Astrocyte (in vitro differentiated cells and primary cell): ENCODE measurements at regions not wholly inside any gene's neighbourhood (a gene's known extent, or its start where the extent isn't known, plus 50 kb on each side); places are given as distances from the start of the nearest gene placed in this dataset.

Experiments used
- DNase-seq: peaks from one replicate; pipeline ENCODE4 v3.0.0-alpha.2; 2010; ENCODE audit warnings: low read depth
- FAIRE-seq: peaks from 2 replicates; lab custom pipeline; 2011; peaks lifted over from hg19 to GRCh38; lab: Jason Lieb, UNC
- H2AFZ ChIP-seq: 2 replicates; pipeline ENCODE4 v1.6.0; 2012; ENCODE audit warnings: low read depth, low read length, inconsistent platforms
- H3K27ac ChIP-seq: 2 replicates; pipeline ENCODE4 v1.5.1; 2011; ENCODE audit warnings: low read depth, low read length, inconsistent platforms
- H3K27me3 ChIP-seq: 2 replicates; pipeline ENCODE4 v1.6.0; 2011; ENCODE audit warnings: low read length, inconsistent platforms; ENCODE audit not compliant: insufficient read depth
- H3K36me3 ChIP-seq: 2 replicates; pipeline ENCODE4 v1.5.1; 2011; ENCODE audit warnings: low read length, inconsistent platforms; ENCODE audit not compliant: insufficient read depth
- H3K4me1 ChIP-seq: 2 replicates; pipeline ENCODE4 v1.5.1; 2011; ENCODE audit warnings: low read length, inconsistent platforms; ENCODE audit not compliant: insufficient read depth
- H3K4me2 ChIP-seq: 2 replicates; pipeline ENCODE4 v1.6.0; 2012; ENCODE audit warnings: low read length, inconsistent platforms
- H3K4me3 ChIP-seq: 2 replicates; pipeline ENCODE4 v1.5.1; 2011; ENCODE audit warnings: low read depth, mild to moderate bottlenecking, low read length, inconsistent platforms; ENCODE audit not compliant: insufficient read depth
- H3K79me2 ChIP-seq: 2 replicates; pipeline ENCODE4 v1.6.0; 2012; ENCODE audit warnings: mild to moderate bottlenecking, low read length, inconsistent platforms; ENCODE audit not compliant: insufficient read depth
- H3K9ac ChIP-seq: 2 replicates; pipeline ENCODE4 v1.6.0; 2012; ENCODE audit warnings: mild to moderate bottlenecking, low read length, inconsistent platforms
- H3K9me3 ChIP-seq: 2 replicates; pipeline ENCODE4 v1.5.1; 2012; ENCODE audit warnings: low read depth, mild to moderate bottlenecking, low read length, inconsistent platforms; ENCODE audit not compliant: insufficient read depth
- H4K20me1 ChIP-seq: 2 replicates; pipeline ENCODE4 v1.6.0; 2012; ENCODE audit warnings: low read length, inconsistent platforms; ENCODE audit not compliant: insufficient read depth
- H3K27ac Mint-ChIP-seq: one replicate; pipeline ENCODE4 v1.8.0; 2021; ENCODE audit warnings: mild to moderate bottlenecking, mixed read lengths; ENCODE audit not compliant: unreplicated experiment
- H3K27me3 Mint-ChIP-seq: one replicate; pipeline ENCODE4 v1.8.0; 2021; ENCODE audit warnings: low read depth, mixed read lengths; ENCODE audit not compliant: unreplicated experiment
- H3K36me3 Mint-ChIP-seq: one replicate; pipeline ENCODE4 v1.8.0; 2021; ENCODE audit warnings: low read depth, mixed read lengths; ENCODE audit not compliant: unreplicated experiment
- H3K4me1 Mint-ChIP-seq: one replicate; pipeline ENCODE4 v1.8.0; 2021; ENCODE audit warnings: low read depth, mixed read lengths; ENCODE audit not compliant: unreplicated experiment
- H3K4me3 Mint-ChIP-seq: one replicate; pipeline ENCODE4 v1.8.0; 2021; ENCODE audit warnings: mild to moderate bottlenecking, moderate library complexity, mixed read lengths; ENCODE audit not compliant: unreplicated experiment
- H3K9me3 Mint-ChIP-seq: one replicate; pipeline ENCODE4 v1.8.0; 2021; ENCODE audit warnings: mild to moderate bottlenecking, mixed read lengths; ENCODE audit not compliant: unreplicated experiment
- CTCF ChIP-seq: IDR thresholded peaks from 2 replicates; pipeline ENCODE4 v1.5.1; 2011; ENCODE audit warnings: low read depth, mild to moderate bottlenecking, inconsistent platforms, low read length, moderate library complexity; ENCODE audit not compliant: insufficient read depth
- EZH2 ChIP-seq: IDR thresholded peaks from 2 replicates; pipeline ENCODE4 v1.6.1; 2012; ENCODE audit warnings: mild to moderate bottlenecking, low read length, inconsistent platforms; ENCODE audit not compliant: insufficient read depth

GRCh38 chr16:58821886-58822285 is 87.8 kb upstream of the GOT2 start:
- H3K4me1 Mint-ChIP-seq: no peaks in the 10 kb centered on the region
- H4K20me1 ChIP-seq: no peaks in the 10 kb centered on the region
- no peak overlapping the region for H3K27ac ChIP-seq
- H3K36me3 Mint-ChIP-seq: no peaks in the 10 kb centered on the region
- no peak overlapping the region for H3K9ac ChIP-seq
- H3K9me3 Mint-ChIP-seq: peaks cover 15% of the 10 kb centered on the region
- H3K4me1 ChIP-seq: no peaks in the 10 kb centered on the region
- H3K36me3 ChIP-seq: no peaks in the 10 kb centered on the region
- H3K27me3 Mint-ChIP-seq: no peaks in the 10 kb centered on the region
- no peak overlapping the region for H3K4me3 ChIP-seq
- H3K4me2 ChIP-seq: no peak overlapping the region
- DNase-seq (no peak), FAIRE-seq (no peak)
- H3K4me3 Mint-ChIP-seq: no peak overlapping the region
- H3K79me2 ChIP-seq: no peaks in the 10 kb centered on the region
- no peak overlapping the region for H3K27ac Mint-ChIP-seq
- H3K9me3 ChIP-seq: no peaks in the 10 kb centered on the region
- no peak overlapping the region for H2AFZ ChIP-seq
- no peaks in the 10 kb centered on the region for H3K27me3 ChIP-seq
- no peak for TF ChIP-seq EZH2
- no peak for TF ChIP-seq CTCF

GRCh38 chr16:58820411-58820810 is 86.3 kb upstream of the GOT2 start:
- Mint-ChIP-seq H3K9me3 (peaks cover 15% of the 10 kb centered on the region), H3K36me3 (no peaks in the 10 kb centered on the region), H3K27ac (no peak overlapping the region), H3K4me1 (no peaks in the 10 kb centered on the region), H3K27me3 (no peaks in the 10 kb centered on the region), H3K4me3 (no peak overlapping the region)
- Histone ChIP-seq H3K27me3 (no peaks in the 10 kb centered on the region), H4K20me1 (no peaks in the 10 kb centered on the region), H3K4me2 (no peak overlapping the region), H3K36me3 (no peaks in the 10 kb centered on the region), H3K9ac (no peak overlapping the region), H3K4me3 (no peak overlapping the region), H3K9me3 (no peaks in the 10 kb centered on the region), H3K27ac (no peak overlapping the region), H3K79me2 (no peaks in the 10 kb centered on the region), H2AFZ (no peak overlapping the region), H3K4me1 (no peaks in the 10 kb centered on the region)
- DNase-seq (no peak), FAIRE-seq (no peak)
- TF ChIP-seq EZH2 (no peak), CTCF (no peak)

- Histone ChIP-seq H3K4me1 (peaks cover 3% of the 10 kb centered on the region), H3K9me3 (no peaks in the 10 kb centered on the region), H3K27ac (no peak overlapping the region), H4K20me1 (no peaks in the 10 kb centered on the region), H3K9ac (no peak overlapping the region), H3K4me2 (no peak overlapping the region), H3K4me3 (no peak overlapping the region), H3K27me3 (no peaks in the 10 kb centered on the region), H3K36me3 (no peaks in the 10 kb centered on the region), H3K79me2 (no peaks in the 10 kb centered on the region), H2AFZ (no peak overlapping the region)
- Mint-ChIP-seq H3K4me3 (no peak overlapping the region), H3K27me3 (no peaks in the 10 kb centered on the region), H3K27ac (no peak overlapping the region), H3K4me1 (no peaks in the 10 kb centered on the region), H3K36me3 (no peaks in the 10 kb centered on the region), H3K9me3 (no peaks in the 10 kb centered on the region)
- TF ChIP-seq CTCF: no peak
- no peak for TF ChIP-seq EZH2
- DNase-seq: no peak
- FAIRE-seq: no peak
Measured at GRCh38 chr16:58815181-58815888, 81.2 kb upstream of the GOT2 start.
